ENCODE measurements at regions not wholly inside any gene's neighbourhood (a gene's known extent, or its start where the extent isn't known, plus 50 kb on each side); places are given as distances from the start of the nearest gene placed in this dataset.

GRCh38 chr14:34233619-34234018, 228.4 kb downstream of the SPTSSA start:
- TF ChIP-seq POLR2A (IDR thresholded peaks at IDR 0.05; ENCODE audit: borderline replicate concordance, extremely low read depth, insufficient read depth, insufficient read length) (no peak), CTCF (IDR thresholded peaks at IDR 0.05 in 2 of 3, conservative IDR thresholded peaks at IDR 0.05 in 1 of 3; ENCODE audit: borderline replicate concordance in 1 of 3, insufficient read depth in 1 of 3, low read depth in 2 of 3, low read length in 2 of 3) (no peak), YY1 (IDR thresholded peaks at IDR 0.05; ENCODE audit: extremely low read depth, insufficient replicate concordance, low read depth, low read length) (no peak)

Measured in HCT116 (cell line).